Fibroblast of the aortic adventitia (primary cell): ENCODE measurements at regions not wholly inside any gene's neighbourhood (a gene's known extent, or its start where the extent isn't known, plus 50 kb on each side); places are given as distances from the start of the nearest gene placed in this dataset.

Experiments
- DNase-seq: peaks from one replicate; pipeline ENCODE4 v3.0.0-alpha.2; 2010; ENCODE audit warnings: low read depth
- H3K4me3 ChIP-seq: 2 replicates; pipeline ENCODE4 v1.5.1; 2011; ENCODE audit warnings: low read depth, mild to moderate bottlenecking, control low read depth, low read length, moderate library complexity
- TF ChIP-seq, protein P1 (sequence below): IDR thresholded peaks from 2 replicates; pipeline ENCODE4 v1.5.1; 2011; ENCODE audit warnings: mild to moderate bottlenecking, low read length, control low read depth, inconsistent platforms; ENCODE audit not compliant: insufficient read depth

DNA sequence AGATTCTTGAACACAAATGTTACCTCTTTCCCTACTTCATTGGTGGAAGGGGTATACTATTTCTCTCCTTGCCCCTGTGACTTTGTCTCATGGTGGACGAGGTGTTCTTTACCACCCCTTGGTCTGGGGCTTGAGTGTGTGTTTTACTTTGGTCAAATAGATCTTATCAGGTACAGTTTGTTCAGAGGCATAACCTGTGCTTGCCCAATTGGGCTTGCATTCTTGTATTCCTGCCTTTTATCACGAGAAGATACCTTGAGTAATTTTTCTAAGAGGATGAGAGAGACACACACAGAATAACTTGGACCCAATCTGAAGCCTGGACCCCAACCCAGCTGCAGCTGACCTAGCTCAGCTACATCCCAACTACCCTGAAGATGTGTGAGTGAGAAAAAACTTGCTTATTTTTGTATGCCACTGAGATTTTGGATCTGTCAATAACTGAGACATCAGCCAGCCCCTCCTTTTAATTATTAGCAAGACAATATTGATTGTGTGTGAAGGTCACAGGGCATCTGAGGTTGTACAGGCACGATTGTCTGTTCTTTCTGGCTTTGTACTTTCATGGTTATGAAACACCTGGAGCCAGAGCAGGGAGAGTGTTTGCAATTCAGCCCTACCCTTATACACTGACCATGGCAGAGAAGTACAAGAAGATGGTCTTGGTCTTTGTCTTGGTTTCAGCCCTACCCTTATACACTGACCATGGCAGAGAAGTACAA is 204.7 kb upstream of the SLC35B3 start:
- TF ChIP-seq, protein P1, sequence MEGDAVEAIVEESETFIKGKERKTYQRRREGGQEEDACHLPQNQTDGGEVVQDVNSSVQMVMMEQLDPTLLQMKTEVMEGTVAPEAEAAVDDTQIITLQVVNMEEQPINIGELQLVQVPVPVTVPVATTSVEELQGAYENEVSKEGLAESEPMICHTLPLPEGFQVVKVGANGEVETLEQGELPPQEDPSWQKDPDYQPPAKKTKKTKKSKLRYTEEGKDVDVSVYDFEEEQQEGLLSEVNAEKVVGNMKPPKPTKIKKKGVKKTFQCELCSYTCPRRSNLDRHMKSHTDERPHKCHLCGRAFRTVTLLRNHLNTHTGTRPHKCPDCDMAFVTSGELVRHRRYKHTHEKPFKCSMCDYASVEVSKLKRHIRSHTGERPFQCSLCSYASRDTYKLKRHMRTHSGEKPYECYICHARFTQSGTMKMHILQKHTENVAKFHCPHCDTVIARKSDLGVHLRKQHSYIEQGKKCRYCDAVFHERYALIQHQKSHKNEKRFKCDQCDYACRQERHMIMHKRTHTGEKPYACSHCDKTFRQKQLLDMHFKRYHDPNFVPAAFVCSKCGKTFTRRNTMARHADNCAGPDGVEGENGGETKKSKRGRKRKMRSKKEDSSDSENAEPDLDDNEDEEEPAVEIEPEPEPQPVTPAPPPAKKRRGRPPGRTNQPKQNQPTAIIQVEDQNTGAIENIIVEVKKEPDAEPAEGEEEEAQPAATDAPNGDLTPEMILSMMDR: no peak
- H3K4me3 ChIP-seq: no peak overlapping the region
- no peak for DNase-seq

DNA sequence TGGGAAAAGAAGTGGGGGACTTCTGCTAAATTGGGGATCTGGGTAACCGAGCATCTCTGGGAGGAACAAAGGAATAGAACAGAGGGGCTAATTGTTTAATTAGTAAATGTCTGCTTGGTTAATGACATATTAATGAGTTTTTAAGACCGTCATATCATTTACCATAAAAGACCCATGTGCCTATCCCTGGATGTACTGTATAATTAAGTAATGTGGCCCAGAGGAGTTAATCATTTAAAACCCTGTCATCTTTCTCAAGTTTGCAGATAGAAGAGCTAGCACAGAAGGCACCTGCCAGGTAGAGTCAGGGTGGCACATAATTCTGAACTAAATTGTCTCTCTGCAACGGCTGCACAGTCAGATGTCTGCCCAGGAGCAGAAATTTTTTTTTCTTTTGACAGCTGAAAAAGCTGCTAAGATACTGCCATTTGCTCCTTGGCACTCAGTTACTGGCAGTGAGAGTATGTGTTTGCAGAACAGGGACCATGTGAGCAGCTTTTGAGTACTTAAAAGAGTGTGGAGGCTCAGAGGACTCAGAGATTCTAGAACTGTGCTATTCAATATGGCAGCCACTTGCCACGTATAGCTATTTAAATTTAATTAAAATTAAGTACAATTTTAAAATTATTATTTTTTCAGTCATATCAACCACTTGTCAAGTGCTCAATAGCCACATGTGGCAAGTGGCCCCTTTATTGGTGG is 202.7 kb upstream of the SLC35B3 start:
- TF ChIP-seq, protein P1: no peak

DNA sequence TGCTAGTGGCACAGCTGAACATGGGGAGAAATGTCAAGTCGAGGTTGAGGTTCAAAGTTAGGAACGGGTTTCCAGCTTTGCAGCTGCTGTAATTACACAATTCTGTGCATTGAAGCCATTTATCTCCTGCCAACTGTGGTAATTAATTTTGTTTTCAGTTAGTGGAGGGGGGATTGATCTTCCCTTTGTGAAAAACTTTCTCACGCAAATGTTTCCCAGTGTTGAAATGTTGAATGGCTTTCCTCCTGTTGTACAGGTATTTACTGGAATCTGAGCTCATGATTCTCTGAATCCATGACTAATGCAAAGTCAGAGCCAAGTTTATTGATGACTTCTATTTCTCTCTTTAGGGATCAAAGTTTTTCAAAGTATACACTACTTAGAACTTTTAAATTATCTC is 198.4 kb upstream of the SLC35B3 start:
- TF ChIP-seq, protein P1: no peak
- H3K4me3 ChIP-seq: no peak overlapping the region
- DNase-seq: no peak

More for the DNA sequence above, 202.7 kb upstream of the SLC35B3 start:
- H3K4me3 ChIP-seq: no peak overlapping the region
- no peak for DNase-seq

DNA sequence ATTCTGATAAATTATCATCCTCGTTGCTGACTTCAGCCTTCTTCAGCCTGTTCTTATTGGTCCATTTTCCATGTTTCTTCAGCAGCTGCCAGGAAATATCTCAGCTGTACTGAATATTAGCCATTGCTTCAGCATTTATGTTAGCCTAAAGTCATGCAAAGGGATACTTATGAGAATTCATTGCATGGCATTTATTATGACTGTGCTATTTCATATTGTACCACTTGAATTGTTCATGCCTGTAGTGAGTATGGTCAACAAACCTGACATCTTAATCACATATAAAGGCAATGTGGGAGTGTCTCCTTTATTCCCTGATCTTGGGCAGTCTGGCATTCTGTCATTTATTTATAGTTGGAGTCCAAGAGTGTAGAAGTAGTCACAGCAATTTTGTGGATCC is 193.4 kb upstream of the SLC35B3 start:
- no peak for DNase-seq

DNA sequence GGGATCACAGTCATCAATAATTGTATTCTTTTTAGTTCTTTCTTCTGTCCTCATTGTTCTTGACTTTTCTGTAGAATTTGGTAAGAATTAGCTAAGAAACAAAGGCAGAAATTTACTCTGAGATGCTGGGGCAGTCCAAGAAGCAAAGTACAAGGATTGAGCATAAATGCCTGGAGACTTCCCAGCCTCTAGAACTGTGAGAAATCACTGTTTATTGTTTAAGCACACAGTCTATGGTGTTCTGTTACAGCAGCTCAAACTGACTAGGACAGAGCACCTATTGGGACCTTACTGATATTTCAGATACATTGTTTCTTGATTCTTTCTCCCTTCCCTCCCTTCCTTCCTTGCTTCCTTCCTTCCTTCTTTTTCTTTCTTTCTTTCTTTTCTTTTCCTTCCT is 192.7 kb upstream of the SLC35B3 start:
- TF ChIP-seq, protein P1: no peak
- no peak overlapping the region for H3K4me3 ChIP-seq
- DNase-seq: no peak

More for the DNA sequence above, 193.4 kb upstream of the SLC35B3 start:
- H3K4me3 ChIP-seq: no peak overlapping the region
- TF ChIP-seq, protein P1: no peak

DNA sequence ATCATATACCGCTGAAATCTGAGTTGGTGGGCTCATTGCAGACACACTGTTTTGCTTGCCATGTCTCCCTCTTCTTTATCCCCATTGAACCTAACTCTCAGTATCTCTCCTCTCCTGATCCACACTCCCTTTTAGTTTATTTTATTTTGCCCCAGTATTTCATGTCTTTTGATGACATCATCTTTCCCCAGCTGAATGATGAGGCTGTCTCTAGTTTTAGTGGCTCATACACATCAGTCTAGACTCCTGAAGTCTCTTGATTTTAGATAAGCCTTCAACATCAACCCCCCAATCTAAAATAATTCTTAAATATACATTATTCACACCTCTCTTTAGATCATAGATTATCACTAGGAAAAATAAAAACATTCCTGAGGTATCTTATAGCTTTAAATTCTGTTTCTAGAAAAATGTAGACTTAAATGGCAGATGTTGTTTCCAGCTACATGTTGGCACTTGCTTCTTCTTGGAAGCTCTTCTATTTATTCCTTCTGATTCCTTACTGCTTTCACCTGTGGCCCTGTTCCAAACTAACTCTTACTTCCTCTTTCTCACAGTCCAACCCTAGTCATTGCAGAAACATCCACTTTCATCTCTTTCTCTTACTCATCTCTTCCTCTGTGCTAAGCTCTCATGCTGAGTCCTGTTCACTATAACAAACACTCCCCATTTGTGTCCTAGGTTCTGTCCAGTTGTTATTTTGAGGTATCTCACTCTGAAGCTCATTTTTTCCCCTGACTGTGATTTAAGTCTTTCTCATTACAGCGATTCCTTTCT is 191.9 kb upstream of the SLC35B3 start:
- no peak for DNase-seq

More for the DNA sequence above, 191.9 kb upstream of the SLC35B3 start:
- TF ChIP-seq, protein P1: no peak
- H3K4me3 ChIP-seq: no peak overlapping the region
